ENCODE measurements at regions not wholly inside any gene's neighbourhood (a gene's known extent, or its start where the extent isn't known, plus 50 kb on each side); places are given as distances from the start of the nearest gene placed in this dataset.

DNA sequence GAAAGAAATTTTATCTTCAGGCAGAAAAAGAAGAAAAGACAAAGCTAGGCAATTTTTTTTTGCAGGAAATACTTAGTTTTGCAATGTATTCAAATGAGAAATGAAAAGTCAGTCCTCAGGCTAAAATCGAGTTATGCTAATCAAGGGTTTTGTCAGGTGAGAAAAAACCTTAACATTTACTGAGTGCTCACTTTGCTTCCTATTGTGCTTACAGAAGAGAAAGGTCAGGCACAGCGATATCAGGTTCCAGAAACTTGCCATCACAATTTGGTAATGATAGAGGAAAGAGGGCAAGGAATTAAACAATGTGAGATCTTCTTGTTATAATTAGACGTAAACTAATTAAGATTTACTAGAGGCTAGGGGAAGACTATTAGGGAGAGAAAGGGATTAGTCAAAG is 431.7 kb upstream of the CTNND2 start:
- H3K9me3 ChIP-seq: no peaks in the 10 kb centered on the region
- intact Hi-C loops (cut with DNase I): no loop called here
- no peak overlapping the region for H3K4me3 ChIP-seq
- no peaks in the 10 kb centered on the region for H3K4me1 ChIP-seq (ENCODE audit: insufficient read depth)
- TF ChIP-seq, protein P1, sequence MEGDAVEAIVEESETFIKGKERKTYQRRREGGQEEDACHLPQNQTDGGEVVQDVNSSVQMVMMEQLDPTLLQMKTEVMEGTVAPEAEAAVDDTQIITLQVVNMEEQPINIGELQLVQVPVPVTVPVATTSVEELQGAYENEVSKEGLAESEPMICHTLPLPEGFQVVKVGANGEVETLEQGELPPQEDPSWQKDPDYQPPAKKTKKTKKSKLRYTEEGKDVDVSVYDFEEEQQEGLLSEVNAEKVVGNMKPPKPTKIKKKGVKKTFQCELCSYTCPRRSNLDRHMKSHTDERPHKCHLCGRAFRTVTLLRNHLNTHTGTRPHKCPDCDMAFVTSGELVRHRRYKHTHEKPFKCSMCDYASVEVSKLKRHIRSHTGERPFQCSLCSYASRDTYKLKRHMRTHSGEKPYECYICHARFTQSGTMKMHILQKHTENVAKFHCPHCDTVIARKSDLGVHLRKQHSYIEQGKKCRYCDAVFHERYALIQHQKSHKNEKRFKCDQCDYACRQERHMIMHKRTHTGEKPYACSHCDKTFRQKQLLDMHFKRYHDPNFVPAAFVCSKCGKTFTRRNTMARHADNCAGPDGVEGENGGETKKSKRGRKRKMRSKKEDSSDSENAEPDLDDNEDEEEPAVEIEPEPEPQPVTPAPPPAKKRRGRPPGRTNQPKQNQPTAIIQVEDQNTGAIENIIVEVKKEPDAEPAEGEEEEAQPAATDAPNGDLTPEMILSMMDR (IDR thresholded peaks at IDR 0.05): no peak
- TF ChIP-seq POLR2A (IDR thresholded peaks at IDR 0.05) (no peak), EP300 (IDR thresholded peaks at IDR 0.05) (no peak)
- no peaks in the 10 kb centered on the region for H3K27me3 ChIP-seq
- no peak overlapping the region for H3K27ac ChIP-seq
- no peaks in the 10 kb centered on the region for H3K36me3 ChIP-seq
- DNase-seq: no peak
- 46 to 49% (median 46%) methylated on average over 3 of the region's 3 CpGs for WGBS, 3 donors

DNA sequence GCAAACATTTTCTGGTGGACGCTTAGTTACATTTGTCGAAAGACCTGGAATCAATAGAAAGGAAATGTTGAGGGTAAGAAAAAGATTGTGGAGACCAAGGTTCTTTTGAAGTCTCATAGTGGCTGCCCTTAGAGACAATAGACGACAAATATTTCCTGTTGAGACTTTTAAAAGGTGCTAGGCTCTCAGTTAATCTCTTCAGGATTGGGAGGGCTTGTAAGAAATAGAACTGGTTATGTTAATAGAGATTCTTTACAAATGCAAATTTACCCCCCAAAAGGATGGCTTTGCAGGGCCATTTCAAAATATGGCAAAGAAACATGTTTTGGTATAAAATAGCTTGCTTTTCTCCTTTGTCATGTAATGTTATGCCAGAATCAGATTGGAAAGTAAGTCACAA is 428.2 kb upstream of the CTNND2 start:
- Histone ChIP-seq H3K9me3 (no peaks in the 10 kb centered on the region), H3K4me3 (no peak overlapping the region), H3K36me3 (no peaks in the 10 kb centered on the region), H3K4me1 (ENCODE audit: insufficient read depth) (no peaks in the 10 kb centered on the region), H3K27ac (no peak overlapping the region), H3K27me3 (no peaks in the 10 kb centered on the region)
- intact Hi-C loops (cut with DNase I): no loop called here
- 23 to 29% (median 24%) methylated on average over 3 of the region's 3 CpGs for WGBS, 3 donors
- no peak for DNase-seq
- no peak for TF ChIP-seq EP300 (IDR thresholded peaks at IDR 0.05)
- TF ChIP-seq, protein P1 (IDR thresholded peaks at IDR 0.05): no peak
- no peak for TF ChIP-seq POLR2A (IDR thresholded peaks at IDR 0.05)

DNA sequence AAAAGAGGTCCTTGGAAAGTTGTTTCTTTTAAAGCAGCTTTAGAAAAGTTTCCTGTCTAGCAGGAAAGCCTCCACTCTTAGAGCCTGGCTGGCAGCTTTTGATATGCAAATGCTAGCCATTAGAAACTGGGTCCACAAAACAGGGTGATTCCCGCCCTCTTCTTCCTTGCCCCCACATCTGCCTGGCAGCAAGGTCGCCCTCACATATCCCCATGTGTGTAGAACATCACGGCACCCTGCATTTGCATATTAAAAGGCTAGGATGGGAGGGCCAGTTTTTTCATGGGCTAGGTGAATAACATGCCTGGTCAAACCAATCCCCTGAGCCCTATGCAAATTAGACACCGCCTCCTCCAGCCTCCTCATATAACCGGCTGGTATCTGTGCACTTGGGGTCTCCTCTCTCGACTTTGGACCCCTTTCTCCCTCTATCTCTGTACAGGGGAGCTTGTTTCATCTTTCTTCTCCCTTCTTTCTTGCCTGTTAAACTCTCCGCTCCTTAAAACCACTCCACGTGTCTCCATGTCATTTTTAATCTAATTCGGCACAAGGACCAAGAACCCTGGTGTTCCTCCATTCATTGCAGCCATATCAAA is 426.8 kb upstream of the CTNND2 start:
- 59 to 68% (median 60%) methylated on average over 9 of the region's 9 CpGs for WGBS, 3 donors

DNA sequence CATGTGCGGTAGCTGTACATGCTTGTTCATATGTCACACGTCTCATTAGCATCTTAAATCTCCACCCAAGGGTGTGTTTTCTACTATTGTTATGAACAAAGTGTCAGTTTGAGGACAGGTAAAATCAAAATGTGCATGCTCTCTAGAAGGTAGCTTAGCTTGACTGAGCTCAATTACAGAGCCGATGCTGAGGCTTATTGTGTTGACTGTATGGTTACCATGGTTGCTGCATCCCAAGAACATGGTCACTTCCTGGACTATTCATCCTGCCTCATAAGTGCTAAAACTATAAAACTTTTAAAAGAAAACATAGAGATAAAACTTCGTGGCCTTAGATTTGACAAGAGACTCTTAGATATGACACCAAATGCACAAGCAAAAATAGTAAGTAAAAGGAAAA is 426.1 kb upstream of the CTNND2 start:
- intact Hi-C loops (cut with DNase I): no loop called here
- no peaks in the 10 kb centered on the region for H3K4me1 ChIP-seq (ENCODE audit: insufficient read depth)
- no peak for TF ChIP-seq POLR2A (IDR thresholded peaks at IDR 0.05)
- TF ChIP-seq, protein P1 (IDR thresholded peaks at IDR 0.05): no peak
- no peak for TF ChIP-seq EP300 (IDR thresholded peaks at IDR 0.05)
- 73 to 75% (median 73%) methylated on average over 4 of the region's 4 CpGs for WGBS, 3 donors
- no peak overlapping the region for H3K4me3 ChIP-seq
- H3K27ac ChIP-seq: no peak overlapping the region
- no peaks in the 10 kb centered on the region for H3K9me3 ChIP-seq
- no peaks in the 10 kb centered on the region for H3K27me3 ChIP-seq
- DNase-seq: no peak
- no peaks in the 10 kb centered on the region for H3K36me3 ChIP-seq

More for the DNA sequence above, 426.8 kb upstream of the CTNND2 start:
- TF ChIP-seq POLR2A (IDR thresholded peaks at IDR 0.05): no peak
- TF ChIP-seq EP300 (IDR thresholded peaks at IDR 0.05): no peak
- TF ChIP-seq, protein P1 (IDR thresholded peaks at IDR 0.05): no peak
- no peak overlapping the region for H3K4me3 ChIP-seq
- no peak overlapping the region for H3K27ac ChIP-seq
- intact Hi-C loops (cut with DNase I): no loop called here
- no peaks in the 10 kb centered on the region for H3K9me3 ChIP-seq
- H3K36me3 ChIP-seq: no peaks in the 10 kb centered on the region
- no peaks in the 10 kb centered on the region for H3K27me3 ChIP-seq
- no peaks in the 10 kb centered on the region for H3K4me1 ChIP-seq (ENCODE audit: insufficient read depth)
- no peak for DNase-seq
